OCI-LY1 (cell line): ENCODE measurements at regions not wholly inside any gene's neighbourhood (a gene's known extent, or its start where the extent isn't known, plus 50 kb on each side); places are given as distances from the start of the nearest gene placed in this dataset.

ENCODE experiments used
- H2AFZ ChIP-seq: fragments of 200-600 bp; sonication (generic), shearing (Covaris generic); 2 replicates; pipeline ENCODE4 v1.6.0; 2014; ENCODE audit warnings: antibody characterized with exemption, mild to moderate bottlenecking, low read length
- H3F3A ChIP-seq: fragments of 200-600 bp; sonication (generic), shearing (Covaris generic); 2 replicates; pipeline ENCODE4 v1.6.0; 2014; ENCODE audit warnings: mild to moderate bottlenecking, antibody characterized with exemption, low read length, moderate library complexity; ENCODE audit not compliant: insufficient read depth
- H3K27ac ChIP-seq: fragments of 200-600 bp; sonication (generic); 2 replicates; pipeline ENCODE4 v1.5.1; 2014; ENCODE audit warnings: low read length, mixed run types, mild to moderate bottlenecking, low read depth; ENCODE audit not compliant: poor library complexity, severe bottlenecking
- H3K27me3 ChIP-seq: fragments of 200-600 bp; sonication (generic); 2 replicates; pipeline ENCODE4 v1.6.0; 2014; ENCODE audit warnings: antibody characterized with exemption, mild to moderate bottlenecking, low read length, moderate library complexity; ENCODE audit not compliant: insufficient read depth
- H3K36me3 ChIP-seq: fragments of 200-600 bp; sonication (generic); 2 replicates; pipeline ENCODE4 v1.6.1; 2014; ENCODE audit warnings: mild to moderate bottlenecking, antibody characterized with exemption, low read length, moderate library complexity, mixed read lengths; ENCODE audit not compliant: insufficient read depth
- H3K4me1 ChIP-seq: fragments of 200-600 bp; sonication (generic); 2 replicates; pipeline ENCODE4 v1.5.1; 2014; ENCODE audit warnings: mild to moderate bottlenecking, low read length, moderate library complexity; ENCODE audit not compliant: insufficient read depth, severe bottlenecking
- H3K4me2 ChIP-seq: fragments of 200-600 bp; sonication (generic), shearing (Covaris generic); 2 replicates; pipeline ENCODE4 v1.6.1; 2014; ENCODE audit warnings: low read length
- H3K4me3 ChIP-seq: fragments of 200-600 bp; sonication (generic); 2 replicates; pipeline ENCODE4 v1.5.1; 2014; ENCODE audit warnings: low read length, low read depth, mild to moderate bottlenecking, mixed read lengths; ENCODE audit not compliant: poor library complexity, severe bottlenecking
- H3K79me2 ChIP-seq: fragments of 200-600 bp; shearing (Covaris generic); 2 replicates; pipeline ENCODE4 v1.6.1; 2016; ENCODE audit warnings: mixed run types, low read length, mixed read lengths; ENCODE audit not compliant: insufficient read depth
- H3K9ac ChIP-seq: fragments of 200-600 bp; sonication (generic), shearing (Covaris generic); 2 replicates; pipeline ENCODE4 v1.6.1; 2014; ENCODE audit warnings: mild to moderate bottlenecking, low read length, mixed read lengths
- H3K9me2 ChIP-seq: fragments of 200-600 bp; sonication (generic), shearing (Covaris generic); 2 replicates; pipeline ENCODE4 v1.6.1; 2014; ENCODE audit warnings: low read depth, mild to moderate bottlenecking, low read length, mixed read lengths
- H3K9me3 ChIP-seq: fragments of 200-600 bp; shearing (Covaris generic); 2 replicates; pipeline ENCODE4 v1.6.1; 2014; ENCODE audit warnings: low read length, mixed read lengths
- H4K20me1 ChIP-seq: fragments of 200-600 bp; sonication (generic), shearing (Covaris generic); 2 replicates; pipeline ENCODE4 v1.6.0; 2016; ENCODE audit warnings: mild to moderate bottlenecking, low read length; ENCODE audit not compliant: insufficient read depth
- CTCF ChIP-seq: fragments of 200-600 bp; sonication (generic), shearing (Covaris generic); IDR thresholded peaks from 2 replicates; pipeline ENCODE4 v1.5.1; 2017; ENCODE audit warnings: mild to moderate bottlenecking, antibody characterized with exemption, low read length, moderate library complexity, mixed read lengths
- EZH2 ChIP-seq: fragments of 200-600 bp; sonication (generic), shearing (Covaris generic); IDR thresholded peaks from 2 replicates; pipeline ENCODE4 v1.8.0; 2017; ENCODE audit warnings: borderline replicate concordance, mixed run types, mild to moderate bottlenecking, antibody characterized with exemption, low read length, moderate library complexity, mixed read lengths

DNA sequence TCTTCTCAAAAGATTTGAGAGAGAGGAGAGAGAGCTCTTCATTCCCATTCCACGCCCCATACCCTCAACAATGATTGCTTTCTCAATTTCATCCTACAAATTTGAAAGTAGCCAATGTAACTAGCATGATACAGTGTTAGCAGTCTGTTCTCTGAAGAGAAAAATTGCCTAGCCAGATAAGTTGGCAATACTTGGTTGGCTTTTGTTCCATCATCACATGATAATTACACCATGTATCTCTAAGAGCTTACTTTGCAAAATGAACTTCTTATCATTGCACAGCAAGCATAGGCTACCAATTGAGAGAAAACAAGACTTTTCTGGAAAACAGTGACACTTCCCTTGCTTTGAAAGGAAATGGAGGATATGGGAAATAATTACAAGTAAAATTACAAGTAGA is 68.9 kb downstream of the FSCB start:
- no peak overlapping the region for H3K4me2 ChIP-seq
- no peak for TF ChIP-seq CTCF
- TF ChIP-seq EZH2: no peak
- H3K9me3 ChIP-seq: no peaks in the 10 kb centered on the region
- no peaks in the 10 kb centered on the region for H3K36me3 ChIP-seq
- H3K4me3 ChIP-seq: no peak overlapping the region
- no peaks in the 10 kb centered on the region for H4K20me1 ChIP-seq
- H3K27me3 ChIP-seq: no peaks in the 10 kb centered on the region
- no peaks in the 10 kb centered on the region for H3K4me1 ChIP-seq
- no peaks in the 10 kb centered on the region for H3K9me2 ChIP-seq
- H3K79me2 ChIP-seq: no peaks in the 10 kb centered on the region
- no peaks in the 10 kb centered on the region for H3F3A ChIP-seq
- H2AFZ ChIP-seq: no peak overlapping the region
- H3K27ac ChIP-seq: no peak overlapping the region
- no peak overlapping the region for H3K9ac ChIP-seq

- Histone ChIP-seq H3K4me1 (no peaks in the 10 kb centered on the region), H4K20me1 (no peaks in the 10 kb centered on the region), H3K36me3 (no peaks in the 10 kb centered on the region), H3K9me2 (no peaks in the 10 kb centered on the region), H3K79me2 (no peaks in the 10 kb centered on the region), H3K9me3 (no peaks in the 10 kb centered on the region), H3F3A (no peaks in the 10 kb centered on the region), H3K27ac (no peak overlapping the region), H3K4me3 (no peak overlapping the region), H3K27me3 (no peaks in the 10 kb centered on the region), H2AFZ (no peak overlapping the region), H3K9ac (no peak overlapping the region), H3K4me2 (no peak overlapping the region)
- TF ChIP-seq EZH2: no peak
- TF ChIP-seq CTCF: no peak
Observed at GRCh38 chr14:44436458-44436857, 70.6 kb downstream of the FSCB start.

DNA sequence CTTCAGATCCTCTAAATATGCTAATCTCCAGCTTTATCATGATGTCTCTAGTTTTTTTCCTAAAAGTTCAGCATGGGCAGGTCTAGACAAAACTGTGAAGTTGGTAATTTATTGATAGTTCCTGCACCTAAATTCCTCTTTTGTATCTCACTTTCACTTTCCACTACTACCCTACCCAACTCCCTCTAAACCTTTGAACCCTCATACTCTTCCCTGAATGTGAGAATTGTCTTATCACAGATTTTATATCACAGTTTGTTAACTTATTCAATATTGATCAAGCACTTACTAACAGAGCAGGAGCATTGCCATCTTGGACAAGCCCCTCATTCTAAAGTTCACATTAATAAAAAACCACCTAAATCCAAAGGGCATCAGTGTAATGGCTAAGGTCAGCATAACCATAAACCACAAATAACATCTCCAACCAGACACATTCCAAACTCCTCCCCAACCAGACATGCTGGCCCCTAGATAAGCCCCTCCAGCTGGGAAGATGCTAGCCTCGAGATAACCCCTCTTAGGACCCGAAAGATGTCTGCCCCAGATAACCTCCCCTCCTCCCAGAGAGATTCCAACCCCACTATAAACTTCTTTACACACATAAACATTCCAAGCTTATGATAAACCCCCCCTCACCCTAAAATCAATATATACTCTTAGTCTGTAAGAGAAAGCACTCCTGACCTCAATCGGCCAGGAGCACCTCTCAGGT is 78.7 kb downstream of the FSCB start:
- no peaks in the 10 kb centered on the region for H3K9me3 ChIP-seq
- no peak overlapping the region for H3K4me3 ChIP-seq
- no peaks in the 10 kb centered on the region for H3K79me2 ChIP-seq
- H3K9ac ChIP-seq: no peak overlapping the region
- H3F3A ChIP-seq: no peaks in the 10 kb centered on the region
- TF ChIP-seq EZH2 (no peak), CTCF (no peak)
- H3K27ac ChIP-seq: no peak overlapping the region
- H2AFZ ChIP-seq: no peak overlapping the region
- no peaks in the 10 kb centered on the region for H3K4me1 ChIP-seq
- H3K36me3 ChIP-seq: no peaks in the 10 kb centered on the region
- no peak overlapping the region for H3K4me2 ChIP-seq
- H3K9me2 ChIP-seq: no peaks in the 10 kb centered on the region
- H4K20me1 ChIP-seq: no peaks in the 10 kb centered on the region
- no peaks in the 10 kb centered on the region for H3K27me3 ChIP-seq
